GM21576 (cell line): ENCODE measurements at regions not wholly inside any gene's neighbourhood (a gene's known extent, or its start where the extent isn't known, plus 50 kb on each side); places are given as distances from the start of the nearest gene placed in this dataset.
"Not testable (repeated sequence)": the region's sequence is repeated elsewhere in the genome, so short reads cannot be mapped to it uniquely, and the experiment has no call there.

ENCODE experiments used
- ATAC-seq: cut with Tn5 transposase; IDR thresholded peaks from one replicate; pipeline ENCODE4 v1.9.1; 2021; ENCODE audit warnings: mild to moderate bottlenecking, moderate library complexity; ENCODE audit not compliant: unreplicated experiment

DNA sequence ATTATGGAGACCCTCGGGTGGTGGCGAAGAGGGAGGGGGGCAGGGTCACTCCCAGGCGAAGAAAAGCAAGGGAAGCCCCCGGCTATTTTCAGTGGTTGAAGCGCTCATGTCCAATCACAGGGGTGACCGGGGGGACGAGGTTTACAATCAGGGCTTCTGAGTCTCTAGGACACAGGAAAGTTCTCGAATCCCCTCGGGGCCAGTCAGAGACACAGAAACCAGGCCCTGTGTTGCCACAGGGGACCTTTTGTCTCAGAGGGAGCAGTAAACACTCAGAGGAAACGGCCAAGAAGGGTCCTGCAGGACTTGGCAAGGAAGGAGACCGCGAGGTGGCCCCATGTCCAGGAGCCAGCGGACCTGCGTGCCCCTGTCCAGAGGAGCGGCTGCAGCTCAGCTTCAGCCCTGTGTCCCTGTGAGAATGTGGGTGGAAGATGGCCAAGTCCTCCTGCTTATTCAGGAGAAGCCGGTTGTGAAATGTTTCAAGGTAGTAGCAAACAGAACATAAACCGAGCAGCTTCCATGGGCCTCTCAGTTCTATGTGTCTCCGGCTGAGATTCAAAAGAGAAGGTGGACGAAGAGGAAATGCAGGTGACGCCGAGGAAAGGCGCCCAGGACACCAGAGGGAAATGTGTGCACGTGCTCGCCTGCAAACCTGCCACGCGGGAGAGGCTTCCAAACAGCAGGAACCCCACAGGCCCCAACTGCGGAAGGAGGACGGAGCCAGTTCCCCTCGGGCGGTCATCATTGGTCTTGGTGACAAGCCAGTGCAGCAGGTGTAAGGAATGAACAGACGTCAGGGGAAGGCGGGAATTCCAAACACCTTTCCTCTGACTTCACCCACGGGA lies 357.6 kb downstream of the BRD1 start:
- ATAC-seq, result no peak

DNA sequence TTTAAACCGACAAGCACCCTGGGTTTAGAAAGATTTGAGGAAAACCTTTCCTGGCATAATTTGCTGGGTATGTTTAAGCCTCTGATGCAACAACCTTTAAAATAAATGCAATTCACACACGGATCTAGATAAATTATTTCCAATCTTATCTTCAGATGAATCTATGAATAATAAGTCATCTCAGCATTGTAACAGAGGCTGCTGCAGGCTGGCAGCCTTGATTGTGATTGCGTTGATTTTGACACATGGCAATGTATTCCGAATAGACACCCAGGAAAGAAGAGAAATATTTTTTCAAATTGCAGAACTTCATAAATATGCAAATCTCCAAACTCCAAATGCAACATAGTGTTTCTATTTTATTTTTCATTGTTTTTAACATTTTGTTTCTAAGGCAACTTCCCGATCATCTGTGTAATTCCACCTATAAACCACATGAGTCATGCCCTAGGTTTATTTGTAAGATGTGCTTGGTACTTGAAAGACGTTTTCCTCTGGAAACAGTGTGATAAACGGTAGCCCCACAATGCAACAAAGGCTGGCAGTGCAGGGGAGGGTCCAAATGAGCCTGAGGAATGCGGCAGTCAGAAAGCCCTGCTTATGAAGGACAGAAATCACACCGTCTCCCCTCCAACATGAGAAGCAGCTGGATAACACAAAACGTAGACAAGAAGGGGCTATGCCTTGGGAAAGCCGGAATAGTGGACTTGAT lies 359.0 kb downstream of the BRD1 start:
- no peak for ATAC-seq

DNA sequence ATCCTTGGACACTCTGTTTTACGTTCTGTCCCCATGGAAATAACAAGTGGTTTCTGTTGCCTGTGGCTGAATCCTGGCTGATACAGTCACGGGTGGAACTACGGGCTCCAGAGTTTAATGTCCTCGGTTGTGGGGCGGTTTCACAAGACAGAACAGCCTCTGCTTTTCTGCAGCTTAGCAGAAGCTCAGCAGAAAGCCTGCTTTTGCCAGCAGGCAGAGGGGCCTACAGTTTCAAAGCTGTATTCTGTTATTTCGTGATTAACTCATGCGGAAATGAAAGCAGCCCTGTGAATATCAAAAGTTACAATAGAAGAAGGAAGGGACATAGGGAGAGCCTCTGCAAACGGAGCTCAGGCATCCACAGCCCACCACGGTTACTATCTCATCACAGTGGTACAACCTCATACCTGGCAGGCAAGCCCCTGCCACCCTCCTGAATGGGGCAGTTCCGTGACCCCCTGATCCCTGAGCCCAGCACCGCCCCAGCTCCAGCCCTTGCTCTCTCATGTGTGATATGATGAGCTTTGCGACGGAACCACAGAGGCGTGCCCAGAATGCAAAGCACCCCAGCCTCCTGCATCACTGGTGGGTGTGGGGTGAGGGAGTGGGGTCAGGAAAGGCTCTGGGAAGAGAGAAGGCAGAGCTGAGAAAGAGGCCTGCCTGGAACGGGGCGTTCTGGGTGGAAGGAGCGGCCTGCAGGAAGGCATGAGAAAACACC lies 360.6 kb downstream of the BRD1 start:
- ATAC-seq, result no peak

DNA sequence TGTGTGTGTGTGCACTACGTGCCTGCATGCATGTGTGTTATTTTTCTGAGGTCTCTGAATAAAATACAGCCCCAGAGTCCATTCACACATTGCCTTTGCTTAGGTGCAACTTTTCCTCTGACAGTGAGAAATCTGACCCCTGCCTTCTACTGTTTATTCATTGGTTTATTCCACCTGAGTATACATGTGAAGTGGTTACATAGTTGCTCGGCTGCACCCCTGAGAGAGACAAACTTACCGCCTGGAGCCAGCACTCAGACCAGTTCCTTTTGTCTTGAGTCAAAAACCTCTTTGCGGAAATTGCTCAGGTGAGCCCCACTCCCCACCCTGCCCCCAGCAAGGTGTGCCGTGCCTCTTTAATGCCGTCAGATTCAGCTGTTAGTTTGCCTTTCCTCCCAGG lies 363.6 kb downstream of the BRD1 start:
- no peak for ATAC-seq

DNA sequence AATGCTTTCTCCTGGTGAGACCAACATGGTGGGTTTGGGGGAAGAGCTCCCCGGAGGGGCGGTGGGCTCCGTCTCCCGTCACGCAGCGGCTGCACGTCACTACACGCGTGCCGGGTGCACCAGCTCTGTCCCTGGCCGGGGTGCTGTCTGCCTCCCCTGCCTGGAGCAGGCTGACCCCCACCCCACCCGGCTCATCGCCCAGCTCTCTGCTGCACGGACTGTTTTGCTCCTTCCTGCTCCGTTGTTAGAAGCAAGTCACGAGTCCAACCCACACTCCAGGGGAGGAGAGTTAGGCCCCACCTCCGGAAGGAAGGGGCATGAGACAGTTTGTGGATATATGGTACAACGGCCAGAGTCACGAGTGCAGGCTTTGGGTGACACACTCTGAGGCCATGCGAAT lies 364.9 kb downstream of the BRD1 start:
- no peak for ATAC-seq

DNA sequence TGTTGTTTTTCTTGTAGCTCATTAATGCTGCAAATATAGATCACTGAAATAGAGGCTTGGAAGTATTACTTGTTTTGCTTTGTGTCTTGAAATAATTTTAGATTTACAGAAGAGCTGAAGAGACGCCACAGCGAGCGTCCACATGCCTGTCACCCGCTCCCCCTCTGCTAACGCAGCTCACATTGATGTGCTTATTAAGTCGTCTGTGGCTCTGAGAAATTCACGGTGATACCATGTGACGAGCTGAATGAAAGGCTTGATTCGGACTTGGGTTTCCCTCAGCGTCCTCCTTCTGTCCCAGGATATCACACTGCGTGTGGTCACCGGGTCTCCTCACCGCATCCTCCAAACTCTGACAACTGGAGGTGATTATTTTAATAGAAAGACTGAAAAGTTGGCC lies 365.4 kb downstream of the BRD1 start:
- no peak for ATAC-seq

DNA sequence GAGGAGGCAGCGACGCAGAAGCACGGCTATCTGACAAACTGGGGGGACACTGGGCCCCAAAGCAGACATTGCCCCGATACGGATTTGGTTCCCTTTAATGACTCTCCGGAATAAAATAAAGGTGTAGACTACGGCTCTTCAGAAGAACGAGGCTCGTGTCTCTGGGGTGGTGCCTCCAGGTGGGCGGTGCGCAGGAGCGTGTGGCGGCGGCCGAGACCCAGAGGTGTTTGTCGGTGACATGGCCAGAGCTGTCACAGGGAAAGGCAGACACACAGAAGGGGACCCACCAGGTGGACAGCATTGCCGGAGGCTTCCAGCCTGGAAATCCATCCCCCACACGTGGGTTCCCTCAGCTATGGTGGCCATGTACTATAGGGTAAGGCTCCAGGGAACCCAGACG lies 366.0 kb downstream of the BRD1 start:
- ATAC-seq, result no peak

DNA sequence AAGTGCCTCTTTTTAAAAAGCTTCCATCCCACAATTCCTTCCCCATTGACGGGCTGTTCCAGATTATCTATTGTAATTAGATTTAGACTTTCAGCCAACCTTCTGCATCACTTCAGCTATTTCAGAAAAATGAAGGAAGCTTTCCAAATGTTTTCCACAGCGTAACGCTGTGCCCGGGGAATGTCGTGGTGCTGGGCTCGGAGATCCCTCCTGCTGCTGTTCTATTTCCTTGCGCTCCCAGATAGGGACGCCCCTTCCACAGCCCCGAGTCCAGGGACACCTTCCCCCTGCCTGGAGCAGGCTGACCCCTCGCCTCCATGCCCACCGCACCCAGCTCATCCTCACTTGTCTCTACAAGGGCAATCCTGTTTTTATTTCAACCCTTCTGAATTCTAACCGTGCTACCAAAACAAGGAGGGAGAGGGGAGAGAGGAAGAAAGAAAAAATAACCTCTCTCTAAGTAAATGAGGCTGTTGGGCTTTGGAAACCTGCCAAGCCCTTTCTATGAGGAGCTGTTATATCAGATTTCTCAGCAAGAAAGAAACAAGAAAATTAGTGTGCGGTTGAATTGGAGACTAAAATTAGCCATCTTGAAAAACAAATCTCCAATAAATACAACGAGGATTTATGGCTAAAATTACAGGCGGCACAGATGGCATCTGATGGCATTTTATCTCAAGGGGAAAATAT lies 366.9 kb downstream of the BRD1 start:
- ATAC-seq, result no peak

DNA sequence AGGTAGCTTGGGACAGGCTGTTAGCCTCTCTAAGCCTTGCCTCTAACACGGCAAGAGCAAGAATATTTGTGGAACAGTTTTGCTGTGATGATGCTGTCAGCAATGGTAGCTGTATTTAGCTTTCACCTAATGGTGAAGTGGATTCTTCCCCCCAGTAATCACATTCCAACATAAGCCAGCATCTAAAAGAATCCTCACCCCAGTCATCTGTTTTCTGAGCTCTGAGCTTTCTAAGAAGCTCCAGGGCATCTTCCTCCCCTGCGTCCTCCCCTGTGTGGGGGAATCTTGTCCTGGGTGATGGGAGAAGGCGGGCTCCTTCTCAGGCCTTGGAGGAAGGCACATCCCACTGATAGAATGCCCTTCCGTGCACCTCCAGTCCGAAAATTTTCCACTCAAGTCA lies 367.6 kb downstream of the BRD1 start:
- ATAC-seq, result no peak

DNA sequence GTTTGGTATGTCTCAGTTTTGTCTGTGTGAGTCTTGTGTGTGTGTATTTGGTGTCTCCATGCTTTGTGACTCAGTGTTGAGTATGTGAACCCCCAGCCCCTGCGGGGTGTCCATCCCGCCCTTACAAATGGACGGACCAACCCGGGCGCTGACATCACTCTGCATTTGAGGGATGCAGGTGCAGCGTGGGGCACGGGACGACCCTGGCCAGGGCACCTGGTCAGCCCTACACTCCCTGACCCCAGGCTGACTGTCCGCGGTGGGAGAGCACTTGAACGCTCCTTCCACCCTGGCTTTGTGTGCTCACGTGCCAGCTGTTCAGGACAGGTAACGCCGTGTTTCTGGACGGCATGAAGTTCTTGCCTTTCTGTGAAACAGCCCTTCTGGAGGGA lies 369.0 kb downstream of the BRD1 start:
- ATAC-seq, result no peak

DNA sequence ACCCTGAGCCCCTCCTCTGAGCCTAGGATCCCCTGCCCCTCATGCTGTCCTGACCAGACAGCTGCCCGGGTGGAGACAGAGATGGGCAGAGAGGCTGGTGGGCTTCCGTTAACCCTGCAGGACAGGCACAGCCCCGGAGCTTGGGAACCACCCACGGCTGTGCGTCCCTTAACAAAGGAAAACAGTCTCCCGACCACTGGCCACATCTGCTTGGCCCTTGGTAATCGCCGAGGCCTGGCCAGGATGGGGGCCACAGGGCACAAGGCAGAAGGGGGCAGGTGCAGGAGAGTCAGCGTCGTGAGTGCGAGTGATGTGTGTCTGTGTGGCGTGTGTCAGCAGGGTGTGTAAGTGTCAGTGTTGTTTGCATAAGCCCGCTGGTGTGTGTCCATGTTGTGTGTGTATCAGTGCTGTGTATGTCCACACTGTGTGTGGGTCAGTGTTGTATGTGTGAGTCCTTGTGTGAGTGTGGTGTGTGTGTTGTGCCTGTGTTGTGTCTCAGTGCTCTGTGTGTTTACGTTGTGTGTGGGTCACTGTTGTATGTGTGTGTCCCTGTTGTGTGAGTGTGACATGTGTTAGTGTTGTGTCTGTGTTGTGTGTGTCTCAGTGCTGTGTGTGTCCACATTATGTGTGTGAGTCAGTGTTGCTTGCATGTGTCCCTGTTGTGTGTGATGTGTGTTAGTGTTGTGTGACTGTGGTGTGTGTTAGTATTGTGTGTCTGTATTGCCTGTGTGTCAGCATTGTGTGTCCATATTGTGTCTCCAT lies 369.5 kb downstream of the BRD1 start:
- ATAC-seq, result no peak

DNA sequence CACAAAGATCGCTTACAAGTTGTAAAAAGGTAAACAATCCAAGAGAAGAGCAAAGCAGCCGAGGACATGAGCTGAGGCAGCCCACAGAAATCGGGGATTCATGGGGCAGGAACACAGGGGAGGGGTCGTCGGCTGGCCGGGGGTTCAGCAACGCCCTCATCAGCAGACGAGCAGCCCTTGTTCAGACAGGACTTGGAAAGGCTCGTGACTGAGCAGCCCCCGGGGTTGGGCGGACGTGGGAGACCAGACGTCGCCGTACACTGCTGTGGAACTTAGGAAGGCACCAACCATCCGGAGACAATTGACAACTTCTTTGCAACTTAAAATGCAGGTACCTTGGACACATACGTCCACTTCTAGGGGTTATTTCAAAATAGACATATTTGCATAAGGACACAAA lies 370.5 kb downstream of the BRD1 start:
- ATAC-seq, result no peak

DNA sequence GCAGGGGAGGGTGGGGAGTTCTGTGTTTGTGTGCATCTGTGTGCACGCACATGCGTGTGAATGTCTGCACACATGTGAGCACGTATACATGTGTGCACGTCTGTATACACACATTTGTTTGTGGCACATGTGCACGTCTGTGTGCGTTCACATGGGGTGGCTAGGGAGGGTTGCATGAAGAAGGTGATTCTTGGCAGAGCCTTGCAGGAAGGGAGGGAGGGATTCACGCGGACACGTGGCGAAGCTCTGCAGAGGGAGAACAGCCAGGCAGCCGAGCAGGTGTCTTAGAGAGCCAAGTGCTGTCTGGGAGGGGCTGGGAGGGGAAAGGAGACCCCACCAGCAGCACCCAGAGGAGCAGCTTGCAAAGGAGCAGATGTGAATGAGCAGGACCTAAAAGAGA lies 372.1 kb downstream of the BRD1 start:
- ATAC-seq, result no peak

DNA sequence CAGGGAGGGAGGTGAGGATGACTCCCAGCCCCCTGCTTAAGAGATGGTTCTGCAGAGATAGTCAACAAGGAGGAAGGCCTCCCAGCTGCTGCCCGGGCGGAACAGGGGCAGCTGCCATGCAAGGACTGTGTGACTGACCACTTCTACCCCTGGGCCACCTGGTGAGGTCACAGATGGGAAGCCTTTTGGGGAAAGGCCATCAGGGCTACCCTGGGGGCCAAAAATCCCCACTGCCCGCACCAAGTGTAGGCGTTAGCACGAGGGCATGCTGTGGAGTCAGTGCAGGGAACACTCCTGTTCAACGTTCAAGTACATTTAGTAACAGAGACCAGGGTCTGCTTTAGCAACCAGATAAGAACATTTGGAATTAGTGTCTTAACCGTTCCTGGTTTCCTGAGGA lies 372.9 kb downstream of the BRD1 start:
- no peak for ATAC-seq

DNA sequence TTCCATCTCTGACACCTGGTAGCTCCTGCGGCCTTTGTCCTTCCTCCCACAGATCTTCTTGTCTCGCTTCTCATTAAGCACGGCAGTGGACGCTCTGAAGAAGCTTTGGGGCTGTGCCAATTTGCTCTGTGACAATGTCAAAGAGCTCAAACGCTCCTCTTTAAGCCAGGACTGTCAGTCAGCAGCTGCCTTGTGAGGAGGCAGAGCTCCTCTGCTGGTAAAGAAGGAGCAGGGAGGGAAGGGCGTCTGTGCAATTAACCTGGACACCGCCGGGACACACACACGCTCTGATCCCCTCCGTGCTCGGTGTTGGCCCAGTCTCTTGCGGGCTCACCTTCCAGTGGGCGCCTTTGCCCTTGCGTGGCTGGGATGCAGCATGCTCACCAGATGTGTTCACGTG lies 373.9 kb downstream of the BRD1 start:
- ATAC-seq, result no peak

DNA sequence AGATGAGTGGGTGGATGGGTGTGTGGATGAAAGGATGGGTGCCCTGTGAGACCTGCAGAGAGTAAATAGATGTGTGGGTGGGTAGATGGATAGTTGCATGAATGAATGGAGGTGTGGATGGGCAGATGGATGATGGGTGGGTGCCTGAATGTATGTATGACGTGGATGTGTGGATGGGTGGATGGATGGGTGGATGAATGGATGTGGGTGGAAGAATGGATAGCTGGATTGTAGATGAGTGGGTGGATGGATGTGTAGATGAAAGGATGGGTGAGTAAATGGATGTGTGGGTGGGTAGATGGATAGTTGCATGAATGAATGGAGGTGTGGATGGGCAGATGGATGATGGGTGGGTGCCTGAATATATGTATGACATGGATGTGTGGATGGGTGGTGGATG lies 374.7 kb downstream of the BRD1 start:
- ATAC-seq, result not testable (repeated sequence)

DNA sequence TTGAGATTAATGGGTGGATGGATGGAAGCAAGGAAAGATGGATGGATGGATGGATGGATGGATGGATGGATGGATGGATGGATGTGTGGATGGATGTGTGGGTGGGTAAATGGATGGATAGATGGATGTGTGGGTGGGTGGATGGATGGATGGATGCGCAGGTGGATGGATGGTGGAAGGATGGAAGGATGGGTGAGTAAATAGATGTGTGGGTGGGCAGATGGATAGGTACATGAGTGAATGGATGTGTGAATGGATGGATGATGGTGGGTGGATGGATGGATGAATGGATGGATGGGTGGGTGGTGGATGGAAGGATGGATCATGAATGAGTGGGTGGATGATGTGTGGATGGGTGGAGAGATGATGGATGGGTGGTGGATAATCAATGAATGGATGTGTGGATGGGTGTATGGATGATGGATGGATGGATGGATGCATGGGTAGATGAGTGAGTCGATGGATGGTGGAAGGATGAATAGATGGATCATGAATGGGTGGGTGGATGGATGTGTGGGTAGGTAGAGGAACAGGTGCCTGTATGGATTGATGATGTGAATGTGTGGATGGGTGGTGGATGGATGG lies 375.2 kb downstream of the BRD1 start:
- ATAC-seq, result no peak

DNA sequence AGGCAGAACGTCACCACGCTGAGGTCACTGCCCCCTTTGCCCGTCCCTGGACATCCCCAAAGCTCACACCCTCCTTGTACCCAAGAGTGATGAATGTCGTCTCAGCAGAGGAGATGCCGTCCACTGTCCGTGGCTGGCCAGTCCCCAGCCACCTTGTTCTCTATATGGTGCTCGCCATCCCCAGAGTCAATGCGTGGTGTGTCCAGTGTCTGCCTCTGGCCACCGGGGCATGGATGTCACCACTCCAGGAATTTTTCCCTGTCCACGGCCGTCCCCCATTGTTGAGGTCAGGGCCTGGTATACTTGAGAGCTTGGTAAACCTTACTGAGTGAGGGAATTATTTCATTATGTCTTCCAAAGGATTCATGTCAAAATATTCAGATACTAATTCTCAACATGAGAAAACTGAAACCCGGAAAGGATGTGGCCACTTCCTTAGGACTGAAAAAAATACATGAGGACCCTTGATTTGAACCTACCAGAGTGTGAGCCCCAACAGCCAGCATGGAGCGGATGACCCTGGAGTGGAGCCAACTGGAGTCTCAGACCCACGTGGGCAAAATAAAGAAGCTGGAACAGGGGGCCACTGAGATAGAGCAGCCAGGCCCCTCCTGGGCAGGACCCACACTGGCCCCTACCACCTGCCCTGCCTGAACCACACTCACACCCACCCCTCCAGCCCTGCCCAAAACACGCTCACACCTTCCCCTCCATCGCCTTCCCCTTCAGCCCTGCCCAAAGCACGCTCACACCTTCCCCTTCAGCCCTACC lies 376.4 kb downstream of the BRD1 start:
- ATAC-seq, result no peak

DNA sequence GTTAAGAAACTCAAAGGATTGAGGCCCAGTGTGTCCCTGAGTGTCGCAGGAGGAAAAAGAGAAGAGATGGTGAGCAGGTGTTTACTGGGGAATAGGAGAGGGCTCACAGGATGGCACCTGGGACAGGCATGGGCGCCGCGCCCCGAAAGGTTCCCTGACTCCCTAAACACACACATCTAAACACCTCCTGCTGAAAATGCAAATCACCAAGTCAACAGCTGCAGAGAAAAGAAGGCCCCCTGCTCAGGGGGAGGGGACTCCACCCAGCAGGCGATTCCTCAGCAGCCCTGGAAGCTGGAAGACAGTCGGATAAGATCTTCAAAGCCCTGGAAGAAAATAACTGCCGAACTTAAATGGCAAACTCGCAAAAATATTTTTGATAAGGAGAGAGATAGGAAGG lies 377.2 kb downstream of the BRD1 start:
- ATAC-seq, result no peak
